Peyer's patch (tissue), 4 donors: ENCODE measurements at regions not wholly inside any gene's neighbourhood (a gene's known extent, or its start where the extent isn't known, plus 50 kb on each side); places are given as distances from the start of the nearest gene placed in this dataset.

Experiments
- CTCF ChIP-seq, 6 experiments: fragments of 450-650 bp in 4 of 6; fragments of 200-600 bp in 2 of 6; sonication (generic) in 1 of 6; IDR thresholded peaks; one replicate each; pipeline ENCODE4 v1.5.1; 2017 to 2019; ENCODE audit warnings: antibody characterized with exemption in 6 of 6, mild to moderate bottlenecking in 3 of 6, moderate library complexity in 1 of 6
- POLR2A ChIP-seq, 2 donors: fragments of 450-650 bp; IDR thresholded peaks; one replicate each; pipeline ENCODE4 v1.5.1; 2017; ENCODE audit warnings: antibody characterized with exemption in 2 of 2, mild to moderate bottlenecking in 2 of 2, moderate library complexity in 2 of 2

GRCh38 chr13:73903561-73903960 lies 230.6 kb downstream of the KLF12 start:
- TF ChIP-seq CTCF (IDR thresholded peaks at IDR 0.05) (no peak), POLR2A (IDR thresholded peaks at IDR 0.05) (no peak)
